ENCODE measurements at regions not wholly inside any gene's neighbourhood (a gene's known extent, or its start where the extent isn't known, plus 50 kb on each side); places are given as distances from the start of the nearest gene placed in this dataset.

DNA sequence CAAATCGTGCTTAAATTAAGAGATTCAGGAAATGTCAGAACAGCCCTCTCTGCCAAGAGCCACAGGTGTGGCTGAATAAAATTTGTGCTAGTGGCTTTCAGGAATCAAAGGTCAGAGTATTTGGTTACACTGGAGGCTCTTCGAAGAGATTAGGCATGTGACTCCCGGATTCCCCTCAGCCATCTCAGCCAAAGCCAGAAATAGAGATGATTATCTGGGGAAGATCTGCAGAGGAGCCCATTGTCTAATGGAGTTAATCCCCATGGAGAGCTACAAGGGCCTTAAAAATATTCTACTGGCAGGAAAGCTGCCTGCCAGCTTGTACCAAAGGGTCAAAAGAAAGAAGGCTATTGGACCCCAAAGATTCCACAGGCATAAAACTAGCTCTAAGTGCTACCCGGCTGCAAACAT lies 1259.5 kb downstream of the TBC1D22A start:
- TF ChIP-seq, protein P1, sequence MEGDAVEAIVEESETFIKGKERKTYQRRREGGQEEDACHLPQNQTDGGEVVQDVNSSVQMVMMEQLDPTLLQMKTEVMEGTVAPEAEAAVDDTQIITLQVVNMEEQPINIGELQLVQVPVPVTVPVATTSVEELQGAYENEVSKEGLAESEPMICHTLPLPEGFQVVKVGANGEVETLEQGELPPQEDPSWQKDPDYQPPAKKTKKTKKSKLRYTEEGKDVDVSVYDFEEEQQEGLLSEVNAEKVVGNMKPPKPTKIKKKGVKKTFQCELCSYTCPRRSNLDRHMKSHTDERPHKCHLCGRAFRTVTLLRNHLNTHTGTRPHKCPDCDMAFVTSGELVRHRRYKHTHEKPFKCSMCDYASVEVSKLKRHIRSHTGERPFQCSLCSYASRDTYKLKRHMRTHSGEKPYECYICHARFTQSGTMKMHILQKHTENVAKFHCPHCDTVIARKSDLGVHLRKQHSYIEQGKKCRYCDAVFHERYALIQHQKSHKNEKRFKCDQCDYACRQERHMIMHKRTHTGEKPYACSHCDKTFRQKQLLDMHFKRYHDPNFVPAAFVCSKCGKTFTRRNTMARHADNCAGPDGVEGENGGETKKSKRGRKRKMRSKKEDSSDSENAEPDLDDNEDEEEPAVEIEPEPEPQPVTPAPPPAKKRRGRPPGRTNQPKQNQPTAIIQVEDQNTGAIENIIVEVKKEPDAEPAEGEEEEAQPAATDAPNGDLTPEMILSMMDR (IDR thresholded peaks at IDR 0.05; ENCODE audit: insufficient read depth, low read depth, low read length, missing control alignments): no peak
- H3K4me3 ChIP-seq (ENCODE audit: low read length): no peak overlapping the region

DNA sequence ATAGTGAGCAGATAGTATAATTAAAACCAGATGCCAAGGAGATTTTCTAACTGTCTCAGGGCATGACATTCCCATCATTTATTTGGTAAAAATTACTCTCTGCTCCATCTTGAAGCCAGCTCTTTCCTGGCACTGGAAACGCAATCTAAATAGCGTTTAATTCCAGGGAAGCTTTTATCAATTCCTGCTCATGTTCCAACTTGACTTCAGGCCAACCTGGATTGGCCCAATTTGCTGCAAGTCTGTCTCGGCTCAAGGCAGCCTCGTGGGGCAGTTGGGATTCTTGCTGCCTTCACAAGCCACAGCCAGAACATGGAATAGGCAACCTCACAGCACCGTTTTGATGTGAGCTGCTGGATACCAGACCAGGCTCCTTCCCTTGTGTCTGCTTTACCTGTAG lies 1255.9 kb downstream of the TBC1D22A start:
- DNase-seq (ENCODE audit: low read depth): no peak
- no peak overlapping the region for H3K4me3 ChIP-seq (ENCODE audit: low read length)
- TF ChIP-seq, protein P1 (IDR thresholded peaks at IDR 0.05; ENCODE audit: insufficient read depth, low read depth, low read length, missing control alignments): no peak

More for the DNA sequence above, 1259.5 kb downstream of the TBC1D22A start:
- no peak for DNase-seq (ENCODE audit: low read depth)

DNA sequence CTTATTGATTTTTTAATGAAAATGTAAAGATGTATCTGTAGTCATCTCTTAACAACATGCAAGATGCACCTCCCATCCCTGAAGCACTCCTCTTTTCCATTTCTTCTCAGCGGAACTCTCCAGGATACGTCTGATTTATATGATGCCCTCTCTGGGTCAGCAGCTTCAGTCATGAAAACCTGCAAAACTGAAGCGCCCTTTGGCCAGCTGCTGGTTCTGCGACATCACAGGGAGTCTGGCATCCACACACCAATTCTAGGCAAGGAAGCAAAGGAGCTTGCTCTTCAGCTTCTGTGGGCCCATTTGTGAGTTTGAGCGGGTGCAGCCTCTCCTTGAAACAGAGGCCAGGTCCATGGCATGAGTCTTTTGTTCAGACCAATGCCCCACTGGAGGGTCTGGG lies 1253.3 kb downstream of the TBC1D22A start:
- no peak overlapping the region for H3K4me3 ChIP-seq (ENCODE audit: low read length)
- TF ChIP-seq, protein P1 (IDR thresholded peaks at IDR 0.05; ENCODE audit: insufficient read depth, low read depth, low read length, missing control alignments): no peak
- no peak for DNase-seq (ENCODE audit: low read depth)

DNA sequence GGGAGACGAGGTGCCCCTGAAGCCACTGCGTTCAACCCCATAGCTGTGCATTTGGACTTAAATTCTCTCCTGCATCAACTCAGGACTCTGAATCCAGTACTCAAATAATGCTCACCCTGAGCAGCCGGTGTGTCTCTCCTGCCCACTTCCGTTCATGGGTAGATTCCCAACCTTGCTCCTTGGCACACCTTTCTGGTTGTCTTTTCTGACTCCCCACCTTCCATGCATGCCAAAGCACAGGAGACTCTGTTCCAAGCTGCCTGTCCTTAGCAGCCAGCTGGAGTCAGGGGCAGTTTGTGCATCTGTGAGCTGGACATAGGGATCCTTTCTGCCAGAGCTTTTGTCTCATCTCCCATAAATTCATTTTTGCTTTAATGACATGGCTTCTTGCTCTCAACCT lies 1242.5 kb downstream of the TBC1D22A start:
- TF ChIP-seq, protein P1 (IDR thresholded peaks at IDR 0.05; ENCODE audit: insufficient read depth, low read depth, low read length, missing control alignments): no peak
- DNase-seq (ENCODE audit: low read depth): no peak
- no peak overlapping the region for H3K4me3 ChIP-seq (ENCODE audit: low read length)

DNA sequence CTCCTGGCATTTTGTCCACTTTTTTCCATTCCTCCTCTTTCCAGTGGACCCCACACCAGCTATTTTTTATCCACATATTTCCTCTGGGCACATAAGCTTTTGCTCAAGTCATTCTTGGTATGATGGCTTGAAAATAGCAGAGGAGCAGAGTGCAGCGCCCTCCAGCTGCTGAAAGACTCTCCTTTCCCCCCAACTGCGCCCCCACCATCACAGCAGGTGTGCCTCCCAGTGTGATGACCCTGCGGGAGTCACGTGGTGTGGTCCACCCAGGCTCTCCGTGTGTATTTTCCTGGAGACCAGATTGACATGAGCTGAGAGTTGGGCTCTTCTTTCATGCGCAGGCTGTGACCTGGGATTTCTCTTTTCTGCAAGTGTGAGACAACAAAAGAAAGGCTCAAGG lies 1241.6 kb downstream of the TBC1D22A start:
- H3K4me3 ChIP-seq (ENCODE audit: low read length): no peak overlapping the region
- TF ChIP-seq, protein P1 (IDR thresholded peaks at IDR 0.05; ENCODE audit: insufficient read depth, low read depth, low read length, missing control alignments): no peak
- no peak for DNase-seq (ENCODE audit: low read depth)

DNA sequence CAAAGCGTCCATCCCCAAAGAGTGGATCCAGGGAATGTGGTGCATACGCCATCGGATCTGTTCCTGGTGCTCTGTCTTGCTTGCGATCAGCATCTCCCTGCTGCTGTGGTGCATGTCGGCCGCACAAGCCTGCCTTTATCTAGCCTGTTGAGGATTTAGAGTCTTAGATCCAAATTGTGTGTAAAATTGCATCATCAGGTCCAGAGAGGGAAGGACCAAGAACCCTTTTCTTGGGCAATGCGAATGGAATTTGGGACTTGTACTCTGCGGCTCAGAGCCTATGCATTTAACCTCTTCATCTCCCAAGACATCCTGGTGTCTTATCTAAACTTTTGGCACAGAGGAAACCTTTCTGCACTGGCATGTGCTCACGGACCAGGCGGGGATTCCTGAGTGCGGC lies 1238.7 kb downstream of the TBC1D22A start:
- TF ChIP-seq, protein P1 (IDR thresholded peaks at IDR 0.05; ENCODE audit: insufficient read depth, low read depth, low read length, missing control alignments): no peak
- no peak overlapping the region for H3K4me3 ChIP-seq (ENCODE audit: low read length)
- DNase-seq (ENCODE audit: low read depth): no peak

DNA sequence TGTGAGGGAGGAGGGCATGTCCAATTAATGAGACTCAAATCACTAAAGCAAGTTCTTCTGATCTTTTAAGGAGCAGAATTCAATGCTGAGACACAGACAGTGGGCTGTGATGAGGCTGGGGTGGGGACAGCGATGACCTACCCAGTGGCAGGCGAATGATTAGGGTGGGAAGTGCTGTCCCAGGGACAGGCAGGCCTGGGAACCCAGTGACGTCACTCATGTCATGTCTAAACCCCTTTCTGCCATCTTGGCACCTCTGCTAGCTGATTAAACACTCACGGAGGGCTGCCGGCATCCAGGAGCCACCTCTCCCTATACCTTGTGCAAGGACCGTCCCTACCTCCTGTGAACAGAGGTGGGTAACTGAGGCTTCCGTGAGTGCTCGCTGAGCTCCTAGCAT lies 1235.2 kb downstream of the TBC1D22A start:
- DNase-seq (ENCODE audit: low read depth): no peak
- H3K4me3 ChIP-seq (ENCODE audit: low read length): no peak overlapping the region
- TF ChIP-seq, protein P1 (IDR thresholded peaks at IDR 0.05; ENCODE audit: insufficient read depth, low read depth, low read length, missing control alignments): no peak

Data from epithelial cell of esophagus (primary cell).